Nephron progenitor cell (in vitro differentiated cells): ENCODE measurements at regions not wholly inside any gene's neighbourhood (a gene's known extent, or its start where the extent isn't known, plus 50 kb on each side); places are given as distances from the start of the nearest gene placed in this dataset.

Source experiments
- DNase-seq: peaks from one replicate; pipeline ENCODE4 v3.0.0; 2021
- H3K27ac Mint-ChIP-seq: 2 replicates; pipeline ENCODE4 v1.8.0; 2021; ENCODE audit warnings: mild to moderate bottlenecking, moderate library complexity, mixed read lengths
- H3K27me3 Mint-ChIP-seq: 2 replicates; pipeline ENCODE4 v1.8.0; 2021; ENCODE audit warnings: mild to moderate bottlenecking, low read depth, mixed read lengths; ENCODE audit not compliant: poor library complexity
- H3K36me3 Mint-ChIP-seq: 2 replicates; pipeline ENCODE4 v1.8.0; 2021; ENCODE audit warnings: low read depth, mixed read lengths
- H3K4me1 Mint-ChIP-seq: 2 replicates; pipeline ENCODE4 v1.8.0; 2021; ENCODE audit warnings: mixed read lengths
- H3K4me3 Mint-ChIP-seq: 2 replicates; pipeline ENCODE4 v1.8.0; 2021; ENCODE audit warnings: mild to moderate bottlenecking, moderate library complexity, mixed read lengths
- H3K9me3 Mint-ChIP-seq: 2 replicates; pipeline ENCODE4 v1.8.0; 2021; ENCODE audit warnings: mild to moderate bottlenecking, moderate library complexity, mixed read lengths
- CTCF ChIP-seq: fragments of 200-600 bp; sonication (generic); IDR thresholded peaks from 2 replicates; pipeline ENCODE4 v1.5.0; 2021; ENCODE audit warnings: antibody characterized with exemption

DNA sequence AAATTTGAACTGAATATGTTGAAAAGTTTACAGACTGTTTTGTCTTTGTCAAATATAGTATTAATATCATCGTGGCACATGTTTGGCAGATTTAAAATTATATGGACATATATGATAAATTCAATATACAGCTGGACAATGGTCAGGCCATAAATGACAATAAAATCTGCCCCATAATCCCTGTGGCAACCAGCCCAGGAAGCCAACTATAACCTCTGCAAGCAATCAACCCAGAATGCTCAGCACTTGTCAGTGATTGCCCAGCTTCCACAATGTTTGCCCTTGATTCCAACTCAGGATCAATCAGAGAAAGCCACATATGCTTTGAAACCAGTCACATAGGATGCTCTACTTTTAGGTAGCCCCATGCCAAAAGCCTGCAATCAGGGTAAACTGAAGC lies 671.9 kb downstream of the SUCLG1 start:
- Mint-ChIP-seq H3K4me3 (no peak overlapping the region), H3K27me3 (no peaks in the 10 kb centered on the region), H3K9me3 (no peaks in the 10 kb centered on the region)

GRCh38 chr2:83786140-83786539 lies 672.9 kb downstream of the SUCLG1 start:
- no peak for DNase-seq
- no peaks in the 10 kb centered on the region for H3K36me3 Mint-ChIP-seq
- H3K4me1 Mint-ChIP-seq = no peaks in the 10 kb centered on the region
- H3K27me3 Mint-ChIP-seq = no peaks in the 10 kb centered on the region
- no peak overlapping the region for H3K4me3 Mint-ChIP-seq
- H3K9me3 Mint-ChIP-seq = no peaks in the 10 kb centered on the region
- H3K27ac Mint-ChIP-seq = no peak overlapping the region
- no peak for TF ChIP-seq CTCF

More for the DNA sequence above, 671.9 kb downstream of the SUCLG1 start:
- DNase-seq = no peak
- no peak for TF ChIP-seq CTCF
- Mint-ChIP-seq H3K27ac (no peak overlapping the region), H3K4me1 (no peaks in the 10 kb centered on the region), H3K36me3 (no peaks in the 10 kb centered on the region)

DNA sequence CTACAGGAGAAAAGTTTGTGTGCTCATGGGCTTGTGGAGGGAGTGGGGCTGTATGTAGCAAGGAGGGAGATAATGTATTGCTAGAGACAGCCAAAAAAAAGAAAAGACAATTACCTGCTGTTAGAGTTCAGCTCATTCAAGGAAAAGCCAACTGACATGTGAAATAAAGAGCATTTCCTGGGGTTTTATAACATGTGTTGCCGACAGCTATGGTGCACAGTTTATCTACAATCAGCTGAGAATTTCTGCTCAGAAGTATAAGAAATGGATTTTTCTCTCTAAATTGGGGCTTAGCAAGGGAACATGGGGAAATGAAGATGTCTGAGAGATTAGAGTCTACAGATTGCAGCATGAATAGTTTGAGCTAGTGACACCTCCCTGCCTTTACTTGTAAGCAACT lies 674.1 kb downstream of the SUCLG1 start:
- Mint-ChIP-seq H3K36me3 (no peaks in the 10 kb centered on the region), H3K4me1 (no peaks in the 10 kb centered on the region), H3K9me3 (no peaks in the 10 kb centered on the region), H3K27me3 (no peaks in the 10 kb centered on the region), H3K27ac (no peak overlapping the region), H3K4me3 (no peak overlapping the region)
- no peak for DNase-seq
- TF ChIP-seq CTCF = no peak

- Mint-ChIP-seq H3K36me3 (no peaks in the 10 kb centered on the region), H3K4me3 (no peak overlapping the region), H3K4me1 (no peaks in the 10 kb centered on the region), H3K27me3 (no peaks in the 10 kb centered on the region), H3K27ac (no peak overlapping the region), H3K9me3 (no peaks in the 10 kb centered on the region)
- TF ChIP-seq CTCF = no peak
- no peak for DNase-seq
Observed at GRCh38 chr2:83784315-83784714, 674.8 kb downstream of the SUCLG1 start.

DNA sequence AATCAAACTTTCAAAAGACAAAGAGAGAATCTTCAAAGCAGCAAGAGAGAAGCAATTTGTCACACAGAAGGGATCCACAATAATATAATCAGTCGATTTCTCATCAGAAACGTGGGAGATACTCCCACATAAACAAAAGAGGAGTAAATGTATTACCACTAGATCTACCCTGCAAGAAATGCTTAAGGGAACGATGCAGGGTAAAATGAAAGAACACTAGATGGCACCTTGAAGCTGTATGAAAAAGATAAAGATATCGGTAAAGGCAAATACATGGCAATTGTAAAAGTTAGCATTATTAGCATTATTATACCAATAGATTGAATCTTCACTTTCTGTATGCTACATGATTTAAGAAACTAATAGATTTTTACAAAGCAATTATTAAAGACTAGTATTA lies 677.0 kb downstream of the SUCLG1 start:
- Mint-ChIP-seq H3K27me3 (no peaks in the 10 kb centered on the region), H3K27ac (no peak overlapping the region), H3K4me1 (no peaks in the 10 kb centered on the region), H3K9me3 (no peaks in the 10 kb centered on the region), H3K36me3 (no peaks in the 10 kb centered on the region), H3K4me3 (no peak overlapping the region)
- no peak for TF ChIP-seq CTCF
- DNase-seq = no peak

DNA sequence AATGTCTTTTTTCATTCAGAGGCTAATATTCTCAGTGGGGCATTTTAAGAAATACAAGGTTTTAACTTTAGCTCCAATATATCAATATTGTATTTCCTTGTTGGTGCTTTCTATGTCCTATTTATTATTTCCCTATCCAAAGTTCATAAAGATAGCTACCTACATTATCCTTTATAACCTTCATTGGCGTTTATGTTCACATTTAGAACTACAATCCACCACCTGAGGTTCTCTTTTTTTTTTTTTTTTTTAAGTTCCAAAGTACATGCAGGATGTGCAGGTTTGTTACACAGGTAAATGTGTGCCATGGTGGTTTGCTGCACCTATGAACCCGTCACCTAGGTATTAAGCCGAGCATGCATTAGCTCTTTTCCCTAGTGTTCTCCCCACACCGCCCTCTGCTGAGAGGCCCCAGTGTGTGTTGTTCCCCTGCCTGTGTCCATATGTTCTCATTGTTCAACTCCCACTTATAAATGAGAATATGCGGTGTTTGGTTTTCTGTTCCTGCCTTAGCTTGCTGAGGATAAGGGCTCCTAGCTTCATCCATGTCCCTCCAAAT lies 694.6 kb downstream of the SUCLG1 start:
- Mint-ChIP-seq H3K9me3 (peaks cover 59% of the 10 kb centered on the region), H3K4me1 (no peaks in the 10 kb centered on the region), H3K4me3 (no peak overlapping the region), H3K36me3 (no peaks in the 10 kb centered on the region), H3K27ac (no peak overlapping the region), H3K27me3 (no peaks in the 10 kb centered on the region)
- TF ChIP-seq CTCF = no peak
- no peak for DNase-seq
